Skeletal muscle tissue (tissue), 3 donors: ENCODE measurements at regions not wholly inside any gene's neighbourhood (a gene's known extent, or its start where the extent isn't known, plus 50 kb on each side); places are given as distances from the start of the nearest gene placed in this dataset.
"Not testable (repeated sequence)": the region's sequence is repeated elsewhere in the genome, so short reads cannot be mapped to it uniquely, and the experiment has no call there.

Experiments used
- H3K27ac ChIP-seq: one replicate; pipeline ENCODE4 v1.7.0; 2013; ENCODE audit warnings: mild to moderate bottlenecking, low read depth, low read length, inconsistent platforms
- H3K27me3 ChIP-seq, 3 donors: one replicate each; pipeline ENCODE4 v1.7.0; 2013; ENCODE audit warnings: low read length in 3 of 3; ENCODE audit not compliant: control insufficient read depth in 3 of 3, insufficient read depth in 3 of 3
- H3K36me3 ChIP-seq, 3 donors: one replicate each; pipeline ENCODE4 v1.7.0; 2013; ENCODE audit warnings: low read length in 3 of 3; ENCODE audit not compliant: control insufficient read depth in 3 of 3, insufficient read depth in 3 of 3
- H3K4me1 ChIP-seq, 3 donors: one replicate each; pipeline ENCODE4 v1.7.0; 2013; ENCODE audit warnings: low read length in 3 of 3, mild to moderate bottlenecking in 3 of 3; ENCODE audit not compliant: control insufficient read depth in 3 of 3, insufficient read depth in 3 of 3
- H3K4me3 ChIP-seq, 3 donors: one replicate each; pipeline ENCODE4 v1.7.0; 2013; ENCODE audit warnings: low read length in 3 of 3
- H3K9ac ChIP-seq, 3 donors: one replicate each; pipeline ENCODE4 v1.7.0; 2013; ENCODE audit warnings: low read length in 3 of 3, mild to moderate bottlenecking in 3 of 3, moderate library complexity in 2 of 3, low read depth in 1 of 3
- H3K9me3 ChIP-seq, 3 donors: one replicate each; pipeline ENCODE4 v1.7.0; 2013; ENCODE audit warnings: low read length in 3 of 3; ENCODE audit not compliant: control insufficient read depth in 3 of 3
- donor health status: Osteomylitis.

GRCh38 chr2:16218625-16219024 lies 278.3 kb downstream of the MYCN start:
- H3K4me1 ChIP-seq = no peaks in the 10 kb centered on the region
- H3K4me3 ChIP-seq = no peak overlapping the region
- peaks cover 0 to 3% (median 0%) of the 10 kb centered on the region in 3 donors for H3K9me3 ChIP-seq
- no peak overlapping the region for H3K9ac ChIP-seq
- H3K27ac ChIP-seq = no peak overlapping the region
- no peaks in the 10 kb centered on the region for H3K36me3 ChIP-seq
- H3K27me3 ChIP-seq = peaks cover 0 to 14% (median 3%) of the 10 kb centered on the region in 3 donors

GRCh38 chr2:16218161-16218560 lies 277.8 kb downstream of the MYCN start:
- Histone ChIP-seq H3K9me3 (peaks cover 0 to 3% (median 0%) of the 10 kb centered on the region in 3 donors), H3K36me3 (no peaks in the 10 kb centered on the region), H3K4me1 (no peaks in the 10 kb centered on the region), H3K9ac (no peak overlapping the region), H3K27me3 (peaks cover 0 to 14% (median 0%) of the 10 kb centered on the region in 3 donors), H3K27ac (no peak overlapping the region), H3K4me3 (no peak overlapping the region)

DNA sequence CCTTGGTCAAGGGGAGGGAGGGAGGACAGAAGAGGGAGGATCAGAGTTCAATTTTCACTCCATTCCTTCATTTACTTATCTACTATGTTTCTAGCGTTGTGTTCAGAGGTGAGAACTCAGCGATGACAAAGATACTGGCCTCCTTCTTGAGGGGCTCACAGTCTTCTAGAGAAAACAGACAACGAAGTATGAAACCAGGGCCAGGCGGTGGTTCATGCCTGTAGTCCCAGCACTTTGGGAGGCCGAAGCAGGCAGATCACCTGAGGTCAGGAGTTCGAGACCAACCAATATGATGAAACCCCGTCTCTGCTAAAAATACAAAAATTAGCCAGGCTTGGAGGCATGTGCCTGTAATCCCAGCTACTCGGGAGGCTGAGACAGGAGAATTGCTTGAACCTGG lies 277.4 kb downstream of the MYCN start:
- peaks cover 0 to 14% (median 0%) of the 10 kb centered on the region in 3 donors for H3K27me3 ChIP-seq
- not testable (repeated sequence) for H3K27ac ChIP-seq, H3K36me3 ChIP-seq, H3K9me3 ChIP-seq, H3K4me3 ChIP-seq, H3K4me1 ChIP-seq, H3K9ac ChIP-seq

- Histone ChIP-seq H3K27ac (no peak overlapping the region), H3K4me1 (no peaks in the 10 kb centered on the region), H3K9ac (no peak overlapping the region), H3K9me3 (peaks cover 0 to 3% (median 0%) of the 10 kb centered on the region in 3 donors), H3K36me3 (no peaks in the 10 kb centered on the region), H3K4me3 (no peak overlapping the region), H3K27me3 (peaks cover 0 to 12% (median 0%) of the 10 kb centered on the region in 3 donors)
Observed at GRCh38 chr2:16217291-16217690, 276.9 kb downstream of the MYCN start.

DNA sequence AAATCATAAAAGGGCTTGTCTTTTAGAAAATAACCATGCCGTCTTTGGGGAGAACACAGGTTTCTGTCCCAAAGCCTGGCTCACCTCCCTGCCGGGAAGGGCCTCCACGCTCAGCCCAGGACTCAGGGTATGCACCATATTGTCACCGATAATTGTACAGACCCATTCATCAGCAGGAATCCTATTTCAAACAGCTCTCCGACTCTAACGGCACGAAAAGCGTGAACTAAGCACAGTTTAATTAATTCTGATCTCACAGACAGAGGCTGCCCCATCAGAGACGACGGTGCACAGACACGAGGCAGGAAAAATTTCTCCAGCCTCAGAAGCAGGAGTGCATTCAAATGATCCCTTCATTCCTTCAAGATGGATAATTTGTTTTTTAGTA lies 276.2 kb downstream of the MYCN start:
- no peak overlapping the region for H3K9ac ChIP-seq

GRCh38 chr2:16215902-16216557 lies 275.7 kb downstream of the MYCN start:
- no peak overlapping the region for H3K4me3 ChIP-seq
- no peaks in the 10 kb centered on the region for H3K9me3 ChIP-seq
- no peaks in the 10 kb centered on the region for H3K4me1 ChIP-seq
- no peak overlapping the region for H3K9ac ChIP-seq
- no peaks in the 10 kb centered on the region for H3K36me3 ChIP-seq
- no peak overlapping the region for H3K27ac ChIP-seq
- no peaks in the 10 kb centered on the region for H3K27me3 ChIP-seq

More for the DNA sequence above, 276.2 kb downstream of the MYCN start:
- H3K4me3 ChIP-seq = no peak overlapping the region
- H3K36me3 ChIP-seq = no peaks in the 10 kb centered on the region
- H3K27ac ChIP-seq = no peak overlapping the region
- H3K4me1 ChIP-seq = no peaks in the 10 kb centered on the region
- H3K9me3 ChIP-seq = peaks cover 0 to 3% (median 0%) of the 10 kb centered on the region in 3 donors
- peaks cover 0 to 5% (median 0%) of the 10 kb centered on the region in 3 donors for H3K27me3 ChIP-seq

- no peak overlapping the region for H3K4me3 ChIP-seq
- H3K9me3 ChIP-seq = no peaks in the 10 kb centered on the region
- H3K9ac ChIP-seq = no peak overlapping the region
- H3K27ac ChIP-seq = no peak overlapping the region
- H3K27me3 ChIP-seq = no peaks in the 10 kb centered on the region
- H3K36me3 ChIP-seq = no peaks in the 10 kb centered on the region
- H3K4me1 ChIP-seq = no peaks in the 10 kb centered on the region
Observed at GRCh38 chr2:16214861-16215260, 274.5 kb downstream of the MYCN start.

GRCh38 chr2:16214391-16214790 lies 274.0 kb downstream of the MYCN start:
- Histone ChIP-seq H3K9ac (no peak overlapping the region), H3K27ac (no peak overlapping the region), H3K4me3 (no peak overlapping the region), H3K9me3 (no peaks in the 10 kb centered on the region), H3K36me3 (no peaks in the 10 kb centered on the region), H3K4me1 (no peaks in the 10 kb centered on the region), H3K27me3 (no peaks in the 10 kb centered on the region)

GRCh38 chr2:16212321-16212720 lies 272.0 kb downstream of the MYCN start:
- Histone ChIP-seq H3K9ac (no peak overlapping the region), H3K4me1 (no peaks in the 10 kb centered on the region), H3K27ac (no peak overlapping the region), H3K9me3 (no peaks in the 10 kb centered on the region), H3K4me3 (no peak overlapping the region), H3K36me3 (no peaks in the 10 kb centered on the region), H3K27me3 (no peaks in the 10 kb centered on the region)

DNA sequence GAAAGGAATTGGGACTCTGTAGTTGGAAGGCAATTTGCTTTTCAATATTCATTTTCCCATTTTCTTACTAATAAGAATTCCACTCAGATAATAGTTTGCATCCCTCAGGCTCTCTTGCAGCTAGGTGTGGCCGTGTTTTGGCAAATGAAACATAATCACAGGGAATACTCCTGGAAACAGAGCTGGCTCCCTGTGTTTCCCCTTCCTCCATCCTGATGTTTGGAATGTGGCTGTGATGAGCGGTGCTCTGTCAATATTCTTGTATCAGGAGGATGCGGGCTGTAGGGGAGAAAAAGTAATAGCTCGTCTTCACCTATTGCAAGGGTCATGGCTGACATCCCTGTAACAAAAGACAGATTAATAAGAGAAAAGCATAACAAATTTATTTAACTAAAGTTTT lies 271.0 kb downstream of the MYCN start:
- no peak overlapping the region for H3K9ac ChIP-seq
- H3K27me3 ChIP-seq = no peaks in the 10 kb centered on the region
- no peak overlapping the region for H3K27ac ChIP-seq
- no peak overlapping the region for H3K4me3 ChIP-seq
- no peaks in the 10 kb centered on the region for H3K4me1 ChIP-seq
- no peaks in the 10 kb centered on the region for H3K36me3 ChIP-seq
- peaks cover 0 to 2% (median 0%) of the 10 kb centered on the region in 3 donors for H3K9me3 ChIP-seq
